KMS-11 (cell line): ENCODE measurements at regions not wholly inside any gene's neighbourhood (a gene's known extent, or its start where the extent isn't known, plus 50 kb on each side); places are given as distances from the start of the nearest gene placed in this dataset.
"Not testable (repeated sequence)": the region's sequence is repeated elsewhere in the genome, so short reads cannot be mapped to it uniquely, and the experiment has no call there.

ENCODE experiments used
- H2AFZ ChIP-seq: fragments of 200-600 bp; sonication (generic); 2 replicates; pipeline ENCODE4 v1.6.1; 2016; ENCODE audit warnings: antibody characterized with exemption, mixed run types, low read depth
- H3K27ac ChIP-seq: fragments of 200-600 bp; sonication (generic); 2 replicates; pipeline ENCODE4 v1.6.1; 2016; ENCODE audit warnings: mild to moderate bottlenecking, mixed run types
- H3K27me3 ChIP-seq: fragments of 200-600 bp; sonication (generic); 2 replicates; pipeline ENCODE4 v1.6.1; 2017; ENCODE audit warnings: mild to moderate bottlenecking, low read depth, mixed run types, moderate library complexity; ENCODE audit not compliant: insufficient read depth
- H3K36me3 ChIP-seq: fragments of 200-600 bp; sonication (generic); 2 replicates; pipeline ENCODE4 v1.6.1; 2017; ENCODE audit warnings: mild to moderate bottlenecking, mixed run types; ENCODE audit not compliant: insufficient read depth
- H3K4me1 ChIP-seq: fragments of 200-600 bp; sonication (generic); 2 replicates; pipeline ENCODE4 v1.6.1; 2016; ENCODE audit warnings: mild to moderate bottlenecking, low read depth, mixed run types; ENCODE audit not compliant: poor library complexity, severe bottlenecking
- H3K4me2 ChIP-seq: fragments of 200-600 bp; sonication (generic); 2 replicates; pipeline ENCODE4 v1.7.0; 2016; ENCODE audit warnings: mild to moderate bottlenecking, mixed run types
- H3K4me3 ChIP-seq: fragments of 200-600 bp; sonication (generic); IDR thresholded peaks from 2 replicates; pipeline ENCODE4 v1.6.1; 2017; ENCODE audit warnings: low read depth, low read length, mixed read lengths; ENCODE audit not compliant: insufficient read depth
- H3K79me2 ChIP-seq: fragments of 200-600 bp; sonication (generic); 2 replicates; pipeline ENCODE4 v1.6.1; 2016; ENCODE audit warnings: low read depth, mixed run types; ENCODE audit not compliant: insufficient read depth
- H3K9ac ChIP-seq: fragments of 200-600 bp; sonication (generic); 2 replicates; pipeline ENCODE4 v1.6.1; 2016; ENCODE audit warnings: mild to moderate bottlenecking, mixed run types
- H4K20me1 ChIP-seq: fragments of 200-600 bp; sonication (generic); 2 replicates; pipeline ENCODE4 v1.6.1; 2016; ENCODE audit warnings: mild to moderate bottlenecking, mixed run types; ENCODE audit not compliant: insufficient read depth

DNA sequence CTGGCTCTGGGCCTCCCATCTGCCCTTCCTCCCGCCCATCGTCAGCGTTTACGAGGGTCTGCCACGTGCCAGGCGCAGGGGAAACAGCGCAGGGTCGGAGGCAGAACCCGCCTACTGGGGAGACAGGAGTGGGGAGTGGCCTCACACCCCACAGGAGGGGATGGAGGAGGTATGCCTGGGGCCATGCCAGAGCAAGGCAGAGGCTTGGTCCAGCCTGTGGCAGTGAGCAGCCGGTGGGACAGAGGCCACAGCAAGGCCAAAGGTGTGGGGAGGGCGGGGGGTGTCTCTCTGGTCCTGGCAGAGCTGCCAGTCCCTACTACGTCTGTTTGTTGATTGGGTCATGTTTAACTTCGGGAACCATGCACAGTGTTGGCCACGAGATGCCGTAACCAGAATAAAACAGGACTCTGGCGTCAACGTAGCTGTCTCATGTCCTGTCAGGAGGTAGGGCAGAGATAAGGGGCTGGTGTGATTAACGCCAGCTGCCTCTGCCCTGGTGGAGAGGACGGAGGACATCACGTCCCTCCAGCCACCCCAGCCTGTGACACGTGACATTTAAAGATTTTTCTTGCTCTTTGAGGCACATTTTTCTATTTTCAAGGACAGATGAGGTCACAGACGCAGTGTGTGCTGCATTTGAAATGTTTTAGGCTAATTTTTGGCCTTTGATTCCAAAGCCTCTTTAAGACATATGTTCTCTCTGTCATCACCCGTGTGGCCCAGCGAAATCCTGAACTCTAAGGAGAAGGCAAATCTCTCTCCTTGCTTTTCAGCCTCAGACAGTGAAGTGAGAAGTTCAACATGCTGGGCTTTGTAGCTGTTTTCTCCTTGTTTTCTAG lies 193.3 kb downstream of the LAT start:
- H4K20me1 ChIP-seq, H3K9ac ChIP-seq, H3K27ac ChIP-seq, H3K4me2 ChIP-seq, H3K79me2 ChIP-seq, H3K4me1 ChIP-seq, H3K4me3 ChIP-seq, H3K36me3 ChIP-seq, H2AFZ ChIP-seq: not testable (repeated sequence)
- peaks cover 64% of the 10 kb centered on the region for H3K27me3 ChIP-seq

DNA sequence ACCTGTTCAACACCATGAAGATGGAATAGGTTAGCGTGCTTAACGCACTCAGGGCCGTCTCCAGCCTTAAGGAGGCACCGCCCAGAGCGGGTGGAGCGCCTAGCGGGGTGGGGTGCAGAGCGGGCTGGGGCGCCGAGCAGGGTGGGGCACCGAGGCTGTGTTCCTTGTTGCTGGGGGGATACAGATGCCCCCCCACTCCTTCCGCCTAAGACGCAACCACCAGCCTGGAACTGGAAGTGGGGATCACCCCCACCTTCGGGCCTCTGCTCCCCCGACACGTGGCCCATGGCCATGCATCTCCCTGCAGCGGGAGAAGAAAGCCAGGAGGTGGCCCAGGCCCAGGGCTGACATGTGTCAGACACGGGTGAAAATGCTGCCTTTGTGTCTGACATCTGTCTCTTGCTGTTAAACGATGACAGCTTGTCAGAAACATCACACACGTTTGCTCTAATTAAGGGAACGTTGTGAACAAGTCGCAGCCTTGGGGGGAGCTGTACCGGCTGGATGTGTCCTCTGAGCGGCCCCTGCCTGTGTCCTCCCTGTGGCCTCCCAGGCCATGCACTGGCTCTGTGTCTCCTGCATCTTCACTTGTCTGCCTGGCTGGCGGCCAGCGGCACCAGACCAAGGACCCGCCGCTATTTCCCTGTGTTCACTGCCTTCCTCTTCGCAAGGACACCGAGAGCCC lies 192.5 kb downstream of the LAT start:
- not testable (repeated sequence) for H3K4me3 ChIP-seq, H3K4me2 ChIP-seq, H3K79me2 ChIP-seq, H3K36me3 ChIP-seq, H4K20me1 ChIP-seq, H2AFZ ChIP-seq, H3K27ac ChIP-seq, H3K4me1 ChIP-seq, H3K9ac ChIP-seq
- peaks cover 69% of the 10 kb centered on the region for H3K27me3 ChIP-seq

DNA sequence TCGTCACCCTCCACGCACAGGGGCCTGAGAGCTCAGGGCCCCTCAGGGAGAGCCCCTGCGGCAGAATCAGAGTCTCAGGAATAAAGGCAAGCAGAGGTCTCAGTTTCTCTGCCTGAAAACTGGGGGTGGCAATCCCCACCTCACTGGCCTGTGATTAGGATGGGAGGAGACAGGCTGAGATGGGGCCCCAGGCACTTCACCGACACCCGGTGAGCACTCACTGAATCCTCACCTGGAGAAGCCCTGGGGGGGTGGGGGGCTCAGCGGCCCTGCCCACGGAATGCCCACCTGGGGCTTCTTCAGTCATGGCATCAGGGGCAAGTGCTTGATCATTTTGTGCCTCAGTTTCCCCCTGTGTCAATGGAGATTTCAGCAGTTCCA lies 192.0 kb downstream of the LAT start:
- not testable (repeated sequence) for H3K27ac ChIP-seq, H3K79me2 ChIP-seq, H3K9ac ChIP-seq, H3K36me3 ChIP-seq, H3K4me3 ChIP-seq, H4K20me1 ChIP-seq, H2AFZ ChIP-seq, H3K4me2 ChIP-seq, H3K4me1 ChIP-seq
- peaks cover 67% of the 10 kb centered on the region for H3K27me3 ChIP-seq

DNA sequence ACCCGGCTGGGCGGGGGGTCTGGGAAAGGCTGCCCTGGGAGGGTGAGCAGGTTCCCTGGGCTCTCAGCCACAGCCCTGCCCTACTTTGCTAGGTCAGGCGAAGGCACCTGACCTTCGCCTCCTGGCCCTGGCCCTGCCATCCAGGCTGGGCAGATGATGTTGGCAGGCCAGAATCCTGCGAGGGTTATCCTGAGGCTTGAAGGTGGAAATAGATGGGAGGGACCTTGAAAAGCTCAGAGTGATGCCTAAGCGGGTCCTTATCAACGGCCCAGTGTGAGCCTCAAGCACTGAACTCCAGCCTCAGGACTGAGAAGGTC lies 191.3 kb downstream of the LAT start:
- H3K27ac ChIP-seq, H2AFZ ChIP-seq, H3K79me2 ChIP-seq, H3K4me3 ChIP-seq, H3K4me2 ChIP-seq, H3K36me3 ChIP-seq, H4K20me1 ChIP-seq, H3K9ac ChIP-seq, H3K4me1 ChIP-seq: not testable (repeated sequence)
- peaks cover 63% of the 10 kb centered on the region for H3K27me3 ChIP-seq

DNA sequence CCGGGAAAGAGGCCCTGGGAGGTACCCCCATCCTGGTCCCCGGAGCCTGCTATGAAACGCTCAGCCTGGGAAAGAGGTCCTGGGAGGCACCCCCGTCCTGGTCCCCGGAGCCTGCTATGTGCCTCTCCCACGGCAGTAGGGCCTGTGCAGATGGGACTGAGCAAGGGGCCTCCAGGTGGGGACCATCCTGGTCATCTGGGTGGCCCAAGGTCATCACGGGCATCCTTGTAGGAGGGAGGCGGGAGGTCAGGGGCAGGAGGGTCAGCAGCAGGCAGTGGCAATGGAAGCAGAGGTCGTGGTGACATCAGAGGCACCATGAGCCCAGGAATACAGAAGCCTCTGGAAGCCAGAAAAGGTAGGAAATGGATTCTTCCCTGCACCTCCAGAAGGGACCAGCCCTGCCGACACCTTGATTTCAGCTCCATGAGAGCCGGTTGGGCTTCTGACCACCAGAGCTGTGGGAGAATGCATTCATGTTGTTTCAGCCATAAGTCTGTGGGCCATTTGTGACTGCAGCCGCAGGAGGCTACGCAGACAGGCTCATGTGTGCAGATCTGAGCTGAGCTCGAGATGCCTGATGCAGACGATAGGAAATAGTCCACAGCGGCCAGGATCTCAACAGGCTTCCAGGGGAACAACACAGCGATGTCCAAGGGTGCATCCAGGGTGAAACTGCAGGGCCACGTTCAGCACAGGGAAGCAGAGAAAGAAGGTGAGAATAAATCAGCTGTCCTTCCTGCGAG lies 190.7 kb downstream of the LAT start:
- H3K9ac ChIP-seq, H3K79me2 ChIP-seq, H3K4me1 ChIP-seq, H2AFZ ChIP-seq, H4K20me1 ChIP-seq, H3K27ac ChIP-seq, H3K36me3 ChIP-seq, H3K4me2 ChIP-seq, H3K4me3 ChIP-seq: not testable (repeated sequence)
- H3K27me3 ChIP-seq: peaks cover 61% of the 10 kb centered on the region

DNA sequence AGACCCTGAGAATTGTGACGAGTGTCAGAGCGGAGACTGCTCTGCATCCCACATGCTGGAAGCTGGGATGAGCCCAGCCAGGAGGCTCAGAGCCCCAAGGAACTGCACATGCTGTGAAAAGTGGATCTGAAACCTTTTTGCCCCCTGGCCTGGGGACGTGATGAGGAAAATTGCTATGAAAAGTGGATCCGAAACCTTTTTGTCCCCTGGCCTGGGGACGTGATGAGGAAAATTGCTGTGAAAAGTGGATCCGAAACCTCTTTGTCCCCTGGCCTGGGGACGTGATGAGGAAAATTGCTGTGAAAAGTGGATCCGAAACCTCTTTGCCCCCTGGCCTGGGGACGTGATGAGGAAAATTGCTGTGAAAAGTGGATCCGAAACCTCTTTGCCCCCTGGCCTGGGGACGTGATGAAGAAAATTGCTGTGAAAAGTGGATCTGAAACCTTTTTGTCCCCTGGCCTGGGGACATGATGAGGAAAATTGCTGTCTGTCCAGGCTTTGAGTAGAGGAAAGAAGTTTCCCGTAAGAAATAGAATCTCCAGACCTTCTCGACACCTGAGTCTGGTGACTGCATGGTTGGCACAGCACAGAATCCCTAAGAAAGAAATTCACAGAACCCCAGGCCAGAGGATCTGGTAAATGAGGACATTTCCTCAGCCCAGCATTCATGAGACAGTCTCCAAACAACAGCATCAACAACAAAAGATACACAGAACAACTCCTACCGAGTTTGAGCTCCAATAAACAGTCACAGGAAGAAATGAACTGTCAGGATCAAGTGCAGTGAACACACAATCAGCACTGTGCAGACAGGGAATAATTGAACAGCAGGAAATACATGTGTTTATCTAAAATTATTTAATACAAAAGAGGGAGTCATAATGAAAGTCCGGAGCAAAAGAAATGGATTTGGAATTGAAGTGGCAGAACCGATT lies 188.8 kb downstream of the LAT start:
- H3K36me3 ChIP-seq, H4K20me1 ChIP-seq, H3K9ac ChIP-seq, H3K4me3 ChIP-seq, H2AFZ ChIP-seq, H3K79me2 ChIP-seq, H3K27ac ChIP-seq, H3K4me2 ChIP-seq, H3K4me1 ChIP-seq: not testable (repeated sequence)
- peaks cover 53% of the 10 kb centered on the region for H3K27me3 ChIP-seq

DNA sequence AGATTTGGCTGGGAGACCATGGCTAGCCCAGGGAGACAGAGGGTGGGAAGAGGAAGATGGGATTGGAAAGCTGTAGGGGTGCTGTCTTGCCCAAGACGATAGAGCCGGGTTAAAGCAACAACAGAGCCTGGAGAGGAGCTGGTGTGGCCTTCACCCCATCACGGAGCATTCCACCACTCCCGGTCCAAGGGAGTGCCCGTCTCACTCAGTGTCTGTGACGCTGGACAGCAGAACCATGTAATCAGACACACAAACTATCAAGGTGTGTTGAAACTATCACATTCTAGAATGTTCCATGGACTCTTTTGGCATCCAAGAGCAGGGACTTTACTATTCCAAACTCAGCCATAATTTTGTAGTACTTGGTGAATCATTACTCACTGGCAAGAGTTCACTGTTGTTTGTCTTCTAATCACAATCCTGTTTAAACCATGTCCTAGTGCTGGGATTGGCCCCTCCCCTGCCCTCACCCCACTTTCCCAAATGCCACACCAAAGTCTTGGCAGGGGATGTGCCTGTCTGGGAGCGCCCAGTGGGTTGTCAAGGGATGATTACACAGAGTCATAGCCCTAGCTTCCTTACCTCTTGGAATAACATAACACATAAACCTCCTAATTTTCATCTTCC lies 187.4 kb downstream of the LAT start:
- H3K4me3 ChIP-seq, H3K4me2 ChIP-seq, H3K4me1 ChIP-seq, H3K79me2 ChIP-seq, H3K9ac ChIP-seq, H2AFZ ChIP-seq, H3K36me3 ChIP-seq, H3K27ac ChIP-seq, H4K20me1 ChIP-seq: not testable (repeated sequence)
- peaks cover 42% of the 10 kb centered on the region for H3K27me3 ChIP-seq

DNA sequence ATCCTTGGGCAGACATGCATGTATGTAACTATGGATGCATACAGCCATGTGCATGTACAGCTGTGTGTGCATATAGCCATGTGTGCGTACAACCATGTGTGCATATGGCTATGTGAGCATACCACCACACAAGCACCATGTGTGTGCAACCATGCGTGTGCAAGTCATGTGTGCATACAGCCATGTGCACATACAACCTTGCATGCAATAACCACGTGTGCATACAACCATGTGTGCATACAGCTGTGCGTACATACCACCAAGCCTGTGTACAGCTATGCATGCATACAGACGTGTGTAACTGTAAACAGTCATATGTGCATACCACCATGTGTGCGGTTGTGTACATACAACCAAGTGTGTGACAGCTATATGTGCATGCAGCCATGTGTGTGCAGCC lies 186.4 kb downstream of the LAT start:
- peaks cover 40% of the 10 kb centered on the region for H3K27me3 ChIP-seq
- H3K79me2 ChIP-seq, H3K4me3 ChIP-seq, H3K9ac ChIP-seq, H2AFZ ChIP-seq, H3K4me1 ChIP-seq, H3K27ac ChIP-seq, H3K4me2 ChIP-seq, H3K36me3 ChIP-seq, H4K20me1 ChIP-seq: not testable (repeated sequence)

DNA sequence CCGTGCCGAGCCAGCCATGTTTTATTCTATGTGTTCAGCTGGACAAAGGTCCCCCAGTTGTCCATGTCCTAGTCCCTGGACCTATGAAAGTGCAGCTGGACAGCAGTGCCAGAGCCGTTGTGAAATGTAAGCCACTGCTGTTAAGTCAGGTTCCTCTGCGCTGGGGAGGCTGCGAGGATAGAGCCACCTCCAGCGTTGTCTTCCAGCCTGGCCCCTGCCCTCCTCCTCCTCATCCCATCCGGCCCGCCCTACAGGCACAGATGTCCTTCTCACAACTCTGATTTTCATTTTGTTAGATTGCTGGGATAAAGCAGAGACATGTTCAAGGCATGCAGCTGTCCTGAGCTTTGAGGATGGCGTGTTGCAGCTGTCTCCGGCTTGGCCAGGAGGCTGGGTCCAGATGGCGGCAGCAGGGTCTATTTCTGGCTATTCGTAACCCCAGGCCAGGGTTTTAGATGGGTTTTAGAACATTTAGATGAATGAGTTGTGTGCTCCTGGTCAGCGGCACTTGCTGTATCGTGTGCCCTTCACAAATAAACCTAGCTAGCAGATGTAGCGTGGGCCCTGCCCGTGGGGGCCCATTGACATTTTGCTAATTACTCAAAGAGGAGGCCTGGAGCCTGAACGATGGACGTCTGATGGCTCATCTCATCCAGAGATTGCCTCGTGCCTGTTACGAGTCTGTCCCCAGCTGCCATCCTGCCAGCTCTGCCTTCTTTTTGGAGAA lies 185.7 kb downstream of the LAT start:
- H3K4me2 ChIP-seq, H3K4me1 ChIP-seq, H3K79me2 ChIP-seq, H3K36me3 ChIP-seq, H4K20me1 ChIP-seq, H3K4me3 ChIP-seq, H3K9ac ChIP-seq, H3K27ac ChIP-seq, H2AFZ ChIP-seq: not testable (repeated sequence)
- peaks cover 34% of the 10 kb centered on the region for H3K27me3 ChIP-seq
